C4-2B (cell line): ENCODE measurements at regions not wholly inside any gene's neighbourhood (a gene's known extent, or its start where the extent isn't known, plus 50 kb on each side); places are given as distances from the start of the nearest gene placed in this dataset.

Experiments
- ZFX ChIP-seq: fragments of 450-650 bp; IDR thresholded peaks from 2 replicates; pipeline ENCODE4 v1.6.1; 2017
- TF ChIP-seq, protein P1 (sequence below): fragments of 450-650 bp; conservative IDR thresholded peaks from 2 replicates; pipeline ENCODE4 v1.5.1; 2017; ENCODE audit warnings: mild to moderate bottlenecking

DNA sequence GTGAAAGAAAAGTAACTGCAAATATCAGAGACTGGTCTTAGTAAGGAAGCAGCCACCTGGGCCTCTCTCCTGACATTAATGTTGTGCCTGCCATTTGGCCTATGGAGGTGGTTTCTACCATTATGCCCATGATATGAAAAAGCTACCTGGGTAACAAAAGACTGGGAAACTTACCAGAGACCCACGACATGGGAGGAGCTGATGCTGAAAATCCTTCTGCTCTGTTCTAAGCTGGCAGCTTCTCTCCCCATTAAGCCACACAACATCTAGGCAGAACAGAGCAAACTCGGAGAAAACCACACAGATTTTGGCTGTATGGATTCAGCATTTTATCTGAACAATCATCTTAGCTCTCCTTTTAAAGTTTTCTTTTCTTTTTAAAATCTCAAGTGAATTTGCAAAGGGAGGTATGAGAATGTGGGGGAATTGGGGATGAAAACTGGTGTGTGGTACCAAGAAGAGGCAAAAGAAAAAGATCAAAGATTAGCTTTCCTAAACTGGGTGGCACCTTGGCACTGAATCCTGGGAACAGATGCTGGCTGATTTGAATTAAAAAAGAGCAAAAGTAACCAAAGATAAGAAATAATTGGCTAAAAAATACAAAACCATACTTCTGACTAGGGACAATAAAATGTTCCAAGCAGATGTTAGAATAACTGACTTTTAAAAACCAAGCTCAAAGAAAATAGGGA is 128.6 kb upstream of the ANKRD1 start:
- TF ChIP-seq, protein P1, sequence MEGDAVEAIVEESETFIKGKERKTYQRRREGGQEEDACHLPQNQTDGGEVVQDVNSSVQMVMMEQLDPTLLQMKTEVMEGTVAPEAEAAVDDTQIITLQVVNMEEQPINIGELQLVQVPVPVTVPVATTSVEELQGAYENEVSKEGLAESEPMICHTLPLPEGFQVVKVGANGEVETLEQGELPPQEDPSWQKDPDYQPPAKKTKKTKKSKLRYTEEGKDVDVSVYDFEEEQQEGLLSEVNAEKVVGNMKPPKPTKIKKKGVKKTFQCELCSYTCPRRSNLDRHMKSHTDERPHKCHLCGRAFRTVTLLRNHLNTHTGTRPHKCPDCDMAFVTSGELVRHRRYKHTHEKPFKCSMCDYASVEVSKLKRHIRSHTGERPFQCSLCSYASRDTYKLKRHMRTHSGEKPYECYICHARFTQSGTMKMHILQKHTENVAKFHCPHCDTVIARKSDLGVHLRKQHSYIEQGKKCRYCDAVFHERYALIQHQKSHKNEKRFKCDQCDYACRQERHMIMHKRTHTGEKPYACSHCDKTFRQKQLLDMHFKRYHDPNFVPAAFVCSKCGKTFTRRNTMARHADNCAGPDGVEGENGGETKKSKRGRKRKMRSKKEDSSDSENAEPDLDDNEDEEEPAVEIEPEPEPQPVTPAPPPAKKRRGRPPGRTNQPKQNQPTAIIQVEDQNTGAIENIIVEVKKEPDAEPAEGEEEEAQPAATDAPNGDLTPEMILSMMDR, result no peak
- TF ChIP-seq ZFX, result no peak
